A673 (cell line): ENCODE measurements at regions not wholly inside any gene's neighbourhood (a gene's known extent, or its start where the extent isn't known, plus 50 kb on each side); places are given as distances from the start of the nearest gene placed in this dataset.

Experiments used
- BruUV-seq: library from RNA; stranded (reverse); fragments of 400-500 nt; replicated peaks from 2 replicates; lab custom pipeline; 2021; lab: Mats Ljungman, UMichigan
- CTCF ChIA-PET: fragments of 300-600 bp; sonication (Branson Sonifier 250); formaldehyde crosslinking; loops from one replicate; lab custom pipeline; 2022; ENCODE audit warnings: antibody characterized with exemption; lab: Charles Lee
- POLR2A ChIA-PET: fragments of 300-600 bp; sonication (Branson Sonifier 250); formaldehyde crosslinking; loops from one replicate; lab custom pipeline; 2022; ENCODE audit warnings: antibody characterized with exemption; ENCODE audit not compliant: low non-redundant PET; lab: Charles Lee
- DNase-seq: peaks from one replicate; pipeline ENCODE4 v3.0.0-alpha.2; 2015; ENCODE audit warnings: low spot score
- H3K27ac ChIP-seq: fragments of 200-600 bp; sonication (generic); 2 replicates; pipeline ENCODE4 v1.5.1; 2016; ENCODE audit warnings: mixed run types, low read depth, mild to moderate bottlenecking, mixed read lengths, antibody characterized with exemption, low read length; ENCODE audit not compliant: poor library complexity, severe bottlenecking
- H3K27me3 ChIP-seq: fragments of 200-600 bp; sonication (generic); replicated peaks from 2 replicates; pipeline ENCODE4 v1.6.1; 2017; ENCODE audit warnings: mixed run types, low read depth, mild to moderate bottlenecking, mixed read lengths, antibody characterized with exemption, low read length; ENCODE audit not compliant: insufficient read depth, poor library complexity
- H3K36me3 ChIP-seq: fragments of 200-600 bp; sonication (generic); 2 replicates; pipeline ENCODE4 v1.6.1; 2016; ENCODE audit warnings: mixed run types, mild to moderate bottlenecking, mixed read lengths, antibody characterized with exemption, low read length; ENCODE audit not compliant: insufficient read depth, poor library complexity, severe bottlenecking
- H3K4me1 ChIP-seq: fragments of 200-600 bp; sonication (generic); 2 replicates; pipeline ENCODE4 v1.6.1; 2017; ENCODE audit warnings: mixed run types, mild to moderate bottlenecking, mixed read lengths, antibody characterized with exemption, low read length; ENCODE audit not compliant: insufficient read depth, poor library complexity, severe bottlenecking
- H3K4me3 ChIP-seq: fragments of 200-600 bp; sonication (generic); 2 replicates; pipeline ENCODE4 v1.5.1; 2016; ENCODE audit warnings: low read depth, mixed run types, mild to moderate bottlenecking, mixed read lengths, low read length; ENCODE audit not compliant: poor library complexity, severe bottlenecking
- H3K9me3 ChIP-seq: fragments of 200-600 bp; sonication (generic); 2 replicates; pipeline ENCODE4 v1.6.1; 2016; ENCODE audit warnings: mixed run types, low read depth, mild to moderate bottlenecking, mixed read lengths, antibody characterized with exemption, low read length; ENCODE audit not compliant: poor library complexity, severe bottlenecking
- EZH2 ChIP-seq: fragments of 200-600 bp; sonication (generic); IDR thresholded peaks from 2 replicates; pipeline ENCODE4 v1.6.1; 2017; ENCODE audit warnings: borderline replicate concordance, low read depth, mild to moderate bottlenecking, mixed read lengths, antibody characterized with exemption, low read length; ENCODE audit not compliant: poor library complexity, severe bottlenecking
- intact Hi-C: fragments of 100-400 bp; cut with micrococcal nuclease; formaldehyde crosslinking; loops from one replicate; pipeline ENCODE4 v1.10.0; 2022; ENCODE audit not compliant: unreplicated experiment
- TF ChIP-seq, protein P1 (sequence below): fragments of 300-800, 200-600 bp; sonication (generic); conservative IDR thresholded peaks from 2 replicates; pipeline ENCODE4 v1.5.1; 2017; ENCODE audit warnings: low read depth, mild to moderate bottlenecking, antibody characterized with exemption, low read length, moderate library complexity, mixed read lengths

DNA sequence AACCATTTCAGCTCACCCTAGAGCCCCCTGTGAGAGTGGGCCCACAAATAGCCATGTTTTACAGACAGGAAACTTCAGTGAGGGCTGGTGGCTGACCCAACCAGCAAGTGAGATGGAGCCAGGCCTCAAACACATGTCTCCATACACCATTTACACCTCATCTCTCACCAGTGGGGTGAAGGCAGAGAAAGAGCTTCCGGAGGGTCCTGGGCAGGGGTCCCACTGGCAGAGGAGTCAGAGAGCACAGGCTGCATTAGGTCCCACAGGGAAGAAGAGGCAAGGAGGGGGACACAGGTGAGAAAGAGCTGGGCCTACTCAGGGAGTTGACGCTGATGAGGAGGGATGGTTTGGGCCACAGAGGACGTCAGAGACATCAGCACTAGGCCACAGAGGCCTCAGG, 172.6 kb downstream of the VEGFA start:
- TF ChIP-seq, protein P1, sequence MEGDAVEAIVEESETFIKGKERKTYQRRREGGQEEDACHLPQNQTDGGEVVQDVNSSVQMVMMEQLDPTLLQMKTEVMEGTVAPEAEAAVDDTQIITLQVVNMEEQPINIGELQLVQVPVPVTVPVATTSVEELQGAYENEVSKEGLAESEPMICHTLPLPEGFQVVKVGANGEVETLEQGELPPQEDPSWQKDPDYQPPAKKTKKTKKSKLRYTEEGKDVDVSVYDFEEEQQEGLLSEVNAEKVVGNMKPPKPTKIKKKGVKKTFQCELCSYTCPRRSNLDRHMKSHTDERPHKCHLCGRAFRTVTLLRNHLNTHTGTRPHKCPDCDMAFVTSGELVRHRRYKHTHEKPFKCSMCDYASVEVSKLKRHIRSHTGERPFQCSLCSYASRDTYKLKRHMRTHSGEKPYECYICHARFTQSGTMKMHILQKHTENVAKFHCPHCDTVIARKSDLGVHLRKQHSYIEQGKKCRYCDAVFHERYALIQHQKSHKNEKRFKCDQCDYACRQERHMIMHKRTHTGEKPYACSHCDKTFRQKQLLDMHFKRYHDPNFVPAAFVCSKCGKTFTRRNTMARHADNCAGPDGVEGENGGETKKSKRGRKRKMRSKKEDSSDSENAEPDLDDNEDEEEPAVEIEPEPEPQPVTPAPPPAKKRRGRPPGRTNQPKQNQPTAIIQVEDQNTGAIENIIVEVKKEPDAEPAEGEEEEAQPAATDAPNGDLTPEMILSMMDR: no peak
- TF ChIP-seq EZH2: no peak
- no TSS peak for BruUV-seq
- Histone ChIP-seq H3K4me3 (no peak overlapping the region), H3K36me3 (no peaks in the 10 kb centered on the region), H3K4me1 (peaks cover 13% of the 10 kb centered on the region), H3K9me3 (peaks cover 6% of the 10 kb centered on the region), H3K27ac (peak overlapping the region; percentile 55), H3K27me3 (no peaks in the 10 kb centered on the region)
- DNase-seq: no peak
- ChIA-PET POLR2A (no interaction called here), CTCF (no interaction called here)
- intact Hi-C loops: no loop called here

- BruUV-seq: no TSS peak
- POLR2A ChIA-PET: no interaction called here
- Histone ChIP-seq H3K4me1 (peaks cover 13% of the 10 kb centered on the region), H3K27me3 (no peaks in the 10 kb centered on the region), H3K4me3 (no peak overlapping the region), H3K27ac (peak overlapping the region; percentile 55), H3K36me3 (no peaks in the 10 kb centered on the region), H3K9me3 (peaks cover 6% of the 10 kb centered on the region)
- peak; percentile 45 for DNase-seq
- CTCF ChIA-PET: no interaction called here
- intact Hi-C loops: no loop called here
- TF ChIP-seq, protein P1: no peak
- no peak for TF ChIP-seq EZH2
Measured at GRCh38 chr6:43942011-43942442, 172.0 kb downstream of the VEGFA start.

- Histone ChIP-seq H3K4me1 (peaks cover 13% of the 10 kb centered on the region), H3K9me3 (peaks cover 6% of the 10 kb centered on the region), H3K4me3 (no peak overlapping the region), H3K27ac (no peak overlapping the region), H3K27me3 (no peaks in the 10 kb centered on the region), H3K36me3 (no peaks in the 10 kb centered on the region)
- no TSS peak for BruUV-seq
- intact Hi-C loops: no loop called here
- no peak for DNase-seq
- ChIA-PET POLR2A (no interaction called here), CTCF (no interaction called here)
- TF ChIP-seq EZH2: no peak
- TF ChIP-seq, protein P1: no peak
Measured at GRCh38 chr6:43941174-43941573, 171.2 kb downstream of the VEGFA start.
